IPS-18a (cell line): ENCODE measurements at regions not wholly inside any gene's neighbourhood (a gene's known extent, or its start where the extent isn't known, plus 50 kb on each side); places are given as distances from the start of the nearest gene placed in this dataset.

Experiments
- H3K27ac ChIP-seq: one replicate; pipeline ENCODE4 v1.5.1; 2013; ENCODE audit warnings: low read length
- H3K27me3 ChIP-seq: one replicate; pipeline ENCODE4 v1.6.1; 2013; ENCODE audit warnings: mild to moderate bottlenecking, low read length; ENCODE audit not compliant: control insufficient read depth, insufficient read depth
- H3K36me3 ChIP-seq: one replicate; pipeline ENCODE4 v1.6.1; 2013; ENCODE audit warnings: low read depth, low read length; ENCODE audit not compliant: control insufficient read depth
- H3K4me1 ChIP-seq: one replicate; pipeline ENCODE4 v1.6.1; 2013; ENCODE audit warnings: low read depth, low read length; ENCODE audit not compliant: control insufficient read depth
- H3K4me3 ChIP-seq: one replicate; pipeline ENCODE4 v1.5.1; 2013; ENCODE audit warnings: low read length
- H3K9ac ChIP-seq: one replicate; pipeline ENCODE4 v1.6.1; 2013; ENCODE audit warnings: mild to moderate bottlenecking, low read length, moderate library complexity
- H3K9me3 ChIP-seq: one replicate; pipeline ENCODE4 v1.6.1; 2013; ENCODE audit warnings: low read depth, low read length; ENCODE audit not compliant: control insufficient read depth

GRCh38 chr9:108672475-108673190, 183.2 kb downstream of the ACTL7B start:
- Histone ChIP-seq H3K27me3 (no peaks in the 10 kb centered on the region), H3K9ac (no peak overlapping the region), H3K36me3 (no peaks in the 10 kb centered on the region), H3K9me3 (no peaks in the 10 kb centered on the region), H3K4me1 (peaks cover 16% of the 10 kb centered on the region), H3K4me3 (no peak overlapping the region), H3K27ac (no peak overlapping the region)

DNA sequence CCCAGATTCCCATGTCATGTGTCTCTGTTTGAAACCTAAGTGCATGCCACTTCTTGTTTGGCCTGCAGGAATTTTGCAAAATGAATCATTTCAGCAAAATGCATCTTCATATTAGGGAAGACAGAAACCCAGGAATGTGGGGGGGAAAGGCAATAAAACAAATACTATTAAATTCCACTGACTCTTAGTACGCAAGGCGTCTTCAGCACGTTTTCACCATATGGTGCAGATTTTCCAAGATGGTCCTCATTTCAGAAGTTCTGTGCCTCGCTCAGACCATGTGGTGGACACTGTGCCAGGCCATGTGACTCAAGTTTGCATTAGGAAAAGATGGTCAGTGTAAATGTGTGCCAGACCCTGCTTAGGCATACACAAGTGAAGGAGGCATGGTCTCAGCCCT, 184.0 kb downstream of the ACTL7B start:
- Histone ChIP-seq H3K4me3 (no peak overlapping the region), H3K27ac (no peak overlapping the region), H3K36me3 (no peaks in the 10 kb centered on the region), H3K4me1 (peaks cover 11% of the 10 kb centered on the region), H3K9ac (no peak overlapping the region), H3K9me3 (no peaks in the 10 kb centered on the region), H3K27me3 (no peaks in the 10 kb centered on the region)

- Histone ChIP-seq H3K4me1 (peaks cover 5% of the 10 kb centered on the region), H3K9ac (no peak overlapping the region), H3K27me3 (no peaks in the 10 kb centered on the region), H3K4me3 (no peak overlapping the region), H3K9me3 (no peaks in the 10 kb centered on the region), H3K27ac (no peak overlapping the region), H3K36me3 (no peaks in the 10 kb centered on the region)
These were observed 184.6 kb downstream of the ACTL7B start for GRCh38 chr9:108671176-108671575.

GRCh38 chr9:108668938-108669335, 186.8 kb downstream of the ACTL7B start:
- Histone ChIP-seq H3K4me1 (peaks cover 11% of the 10 kb centered on the region), H3K36me3 (no peaks in the 10 kb centered on the region), H3K9me3 (no peaks in the 10 kb centered on the region), H3K4me3 (no peak overlapping the region), H3K27me3 (no peaks in the 10 kb centered on the region), H3K27ac (no peak overlapping the region), H3K9ac (no peak overlapping the region)

GRCh38 chr9:108668191-108668937, 187.4 kb downstream of the ACTL7B start:
- peaks cover 16% of the 10 kb centered on the region for H3K4me1 ChIP-seq
- no peak overlapping the region for H3K27ac ChIP-seq
- no peak overlapping the region for H3K9ac ChIP-seq
- no peak overlapping the region for H3K4me3 ChIP-seq
- no peaks in the 10 kb centered on the region for H3K27me3 ChIP-seq
- no peaks in the 10 kb centered on the region for H3K36me3 ChIP-seq
- H3K9me3 ChIP-seq: no peaks in the 10 kb centered on the region

DNA sequence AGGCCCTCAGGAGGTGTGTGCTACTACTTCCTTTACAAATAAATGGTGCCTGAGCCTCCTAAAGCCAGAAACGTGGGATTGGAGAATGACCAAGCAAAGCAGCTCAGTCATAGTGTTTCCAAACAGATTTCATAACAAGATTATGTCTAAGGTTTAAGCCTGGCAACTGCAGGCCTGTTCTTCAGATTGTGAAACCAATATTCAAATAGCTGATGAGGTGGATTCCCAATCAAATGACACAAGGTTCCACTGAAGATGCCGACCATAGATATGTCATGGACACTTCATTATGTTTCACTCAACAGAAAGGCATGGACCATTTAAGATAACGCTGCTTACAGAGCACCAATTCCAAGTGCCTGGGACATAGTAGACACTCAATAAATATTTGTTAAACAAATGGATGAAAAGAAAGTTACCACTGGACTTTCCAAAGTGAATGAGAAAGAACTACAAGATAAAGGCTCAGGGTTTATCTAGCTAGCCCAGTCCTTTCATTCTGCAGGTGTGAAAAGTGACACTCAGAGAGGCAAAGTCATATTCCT, 189.5 kb downstream of the ACTL7B start:
- H3K27ac ChIP-seq: no peak overlapping the region
- H3K4me1 ChIP-seq: peaks cover 16% of the 10 kb centered on the region
- no peaks in the 10 kb centered on the region for H3K27me3 ChIP-seq
- no peaks in the 10 kb centered on the region for H3K36me3 ChIP-seq
- no peak overlapping the region for H3K9ac ChIP-seq
- no peaks in the 10 kb centered on the region for H3K9me3 ChIP-seq
- H3K4me3 ChIP-seq: no peak overlapping the region

DNA sequence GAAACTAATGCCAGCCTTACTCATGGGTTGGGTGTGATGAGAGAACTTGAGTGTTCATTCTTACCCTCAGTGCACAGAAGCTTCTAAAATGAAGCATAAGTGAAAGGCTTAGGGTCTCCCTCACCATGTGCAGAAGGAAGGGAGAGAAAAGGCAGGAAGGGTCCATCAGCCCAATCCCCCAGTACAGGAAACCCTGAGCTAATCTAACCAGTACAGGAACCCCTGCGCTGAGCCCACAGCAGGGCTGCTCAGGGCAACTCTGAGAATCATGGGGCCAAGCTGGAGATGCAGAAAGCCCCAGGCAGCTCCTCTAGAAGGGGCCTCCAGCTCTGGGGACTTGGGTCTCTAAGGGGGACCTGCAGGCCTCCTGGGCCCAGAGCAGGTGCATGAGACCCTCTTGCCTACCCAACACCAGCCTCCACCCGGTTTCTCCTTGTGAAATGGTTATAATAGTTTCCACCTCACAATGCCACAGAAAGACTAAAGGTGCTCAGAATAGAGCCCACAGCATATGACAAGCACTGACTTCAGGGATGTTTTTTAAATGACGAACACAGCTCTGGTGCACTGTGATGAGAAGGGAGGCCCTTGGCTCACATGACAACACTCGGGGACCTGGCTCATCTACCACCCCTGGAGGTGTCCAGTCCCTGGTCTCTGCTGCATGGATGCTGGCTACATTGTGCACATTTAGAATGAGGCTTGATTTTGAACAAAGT, 190.1 kb downstream of the ACTL7B start:
- H3K27me3 ChIP-seq: no peaks in the 10 kb centered on the region
- no peak overlapping the region for H3K27ac ChIP-seq
- no peaks in the 10 kb centered on the region for H3K36me3 ChIP-seq
- peaks cover 3% of the 10 kb centered on the region for H3K9me3 ChIP-seq
- peaks cover 16% of the 10 kb centered on the region for H3K4me1 ChIP-seq
- H3K9ac ChIP-seq: no peak overlapping the region
- no peak overlapping the region for H3K4me3 ChIP-seq

GRCh38 chr9:108664309-108665255, 191.2 kb downstream of the ACTL7B start:
- peaks cover 16% of the 10 kb centered on the region for H3K4me1 ChIP-seq
- H3K36me3 ChIP-seq: no peaks in the 10 kb centered on the region
- no peak overlapping the region for H3K9ac ChIP-seq
- no peak overlapping the region for H3K27ac ChIP-seq
- peaks cover 12% of the 10 kb centered on the region for H3K9me3 ChIP-seq
- no peak overlapping the region for H3K4me3 ChIP-seq
- no peaks in the 10 kb centered on the region for H3K27me3 ChIP-seq

GRCh38 chr9:108663422-108663821, 192.4 kb downstream of the ACTL7B start:
- Histone ChIP-seq H3K36me3 (no peaks in the 10 kb centered on the region), H3K4me3 (no peak overlapping the region), H3K9ac (no peak overlapping the region), H3K9me3 (peaks cover 15% of the 10 kb centered on the region), H3K27ac (no peak overlapping the region), H3K27me3 (no peaks in the 10 kb centered on the region), H3K4me1 (peaks cover 16% of the 10 kb centered on the region)

GRCh38 chr9:108662956-108663355, 192.8 kb downstream of the ACTL7B start:
- H3K27ac ChIP-seq: no peak overlapping the region
- no peak overlapping the region for H3K4me3 ChIP-seq
- no peaks in the 10 kb centered on the region for H3K27me3 ChIP-seq
- H3K36me3 ChIP-seq: no peaks in the 10 kb centered on the region
- no peak overlapping the region for H3K9ac ChIP-seq
- peaks cover 15% of the 10 kb centered on the region for H3K9me3 ChIP-seq
- peaks cover 16% of the 10 kb centered on the region for H3K4me1 ChIP-seq
